ENCODE measurements at regions not wholly inside any gene's neighbourhood (a gene's known extent, or its start where the extent isn't known, plus 50 kb on each side); places are given as distances from the start of the nearest gene placed in this dataset.

GRCh38 chr10:118907051-118907450 lies 122.5 kb upstream of the NANOS1 start:
- WGBS, 2 experiments (ENCODE audit: insufficient coverage in 2 of 2), result 91 to 96% methylated on average over 4 of the region's 5 CpGs
- Histone ChIP-seq H3K4me3 (ENCODE audit: extremely low read depth, insufficient read depth, low read length, poor library complexity, severe bottlenecking) (no peak overlapping the region), H3K4me1 (ENCODE audit: control insufficient read depth, insufficient read depth, low read length, poor library complexity, severe bottlenecking) (peaks cover 25% of the 10 kb centered on the region), H3K36me3 (ENCODE audit: control insufficient read depth, insufficient read depth, low read length) (no peaks in the 10 kb centered on the region), H3K27ac (ENCODE audit: low read depth, low read length, severe bottlenecking) (no peak overlapping the region), H3K9me3 (ENCODE audit: control insufficient read depth, low read length) (no peaks in the 10 kb centered on the region)

- Histone ChIP-seq H3K27ac (ENCODE audit: low read depth, low read length, severe bottlenecking) (no peak overlapping the region), H3K4me1 (ENCODE audit: control insufficient read depth, insufficient read depth, low read length, poor library complexity, severe bottlenecking) (peaks cover 38% of the 10 kb centered on the region), H3K36me3 (ENCODE audit: control insufficient read depth, insufficient read depth, low read length) (no peaks in the 10 kb centered on the region), H3K4me3 (ENCODE audit: extremely low read depth, insufficient read depth, low read length, poor library complexity, severe bottlenecking) (no peak overlapping the region), H3K9me3 (ENCODE audit: control insufficient read depth, low read length) (no peaks in the 10 kb centered on the region)
- 91% methylated on average over 12 to 16 of the region's 16 CpGs for WGBS, 2 experiments (ENCODE audit: insufficient coverage in 2 of 2)
Measured at GRCh38 chr10:118908557-118909256, 120.8 kb upstream of the NANOS1 start.

- Histone ChIP-seq H3K4me1 (ENCODE audit: control insufficient read depth, insufficient read depth, low read length, poor library complexity, severe bottlenecking) (peaks cover 45% of the 10 kb centered on the region), H3K27ac (ENCODE audit: low read depth, low read length, severe bottlenecking) (peak overlapping the region; percentile 2), H3K36me3 (ENCODE audit: control insufficient read depth, insufficient read depth, low read length) (no peaks in the 10 kb centered on the region), H3K9me3 (ENCODE audit: control insufficient read depth, low read length) (no peaks in the 10 kb centered on the region), H3K4me3 (ENCODE audit: extremely low read depth, insufficient read depth, low read length, poor library complexity, severe bottlenecking) (no peak overlapping the region)
- WGBS, 2 experiments (ENCODE audit: insufficient coverage in 2 of 2), result 94 to 98% methylated on average over 6 to 7 of the region's 7 CpGs
Measured at GRCh38 chr10:118910702-118911101, 118.8 kb upstream of the NANOS1 start.

- Histone ChIP-seq H3K27ac (ENCODE audit: low read depth, low read length, severe bottlenecking) (peak overlapping the region; percentile 79), H3K36me3 (ENCODE audit: control insufficient read depth, insufficient read depth, low read length) (no peaks in the 10 kb centered on the region), H3K4me1 (ENCODE audit: control insufficient read depth, insufficient read depth, low read length, poor library complexity, severe bottlenecking) (peaks cover 45% of the 10 kb centered on the region), H3K9me3 (ENCODE audit: control insufficient read depth, low read length) (no peaks in the 10 kb centered on the region), H3K4me3 (ENCODE audit: extremely low read depth, insufficient read depth, low read length, poor library complexity, severe bottlenecking) (peak overlapping the region; percentile 2)
- 59 to 60% methylated on average over 5 of the region's 5 CpGs for WGBS, 2 experiments (ENCODE audit: insufficient coverage in 2 of 2)
Measured at GRCh38 chr10:118911363-118911762, 118.2 kb upstream of the NANOS1 start.

GRCh38 chr10:118912961-118913600 lies 116.4 kb upstream of the NANOS1 start:
- peak overlapping the region; percentile 39 for H3K27ac ChIP-seq (ENCODE audit: low read depth, low read length, severe bottlenecking)
- 80 to 86% methylated on average over 2 of the region's 4 CpGs for WGBS, 2 experiments (ENCODE audit: insufficient coverage in 2 of 2)
- no peaks in the 10 kb centered on the region for H3K9me3 ChIP-seq (ENCODE audit: control insufficient read depth, low read length)
- H3K4me1 ChIP-seq (ENCODE audit: control insufficient read depth, insufficient read depth, low read length, poor library complexity, severe bottlenecking), result peaks cover 45% of the 10 kb centered on the region
- H3K4me3 ChIP-seq (ENCODE audit: extremely low read depth, insufficient read depth, low read length, poor library complexity, severe bottlenecking), result no peak overlapping the region
- H3K36me3 ChIP-seq (ENCODE audit: control insufficient read depth, insufficient read depth, low read length), result no peaks in the 10 kb centered on the region

GRCh38 chr10:118913825-118914224 lies 115.7 kb upstream of the NANOS1 start:
- Histone ChIP-seq H3K36me3 (ENCODE audit: control insufficient read depth, insufficient read depth, low read length) (no peaks in the 10 kb centered on the region), H3K4me1 (ENCODE audit: control insufficient read depth, insufficient read depth, low read length, poor library complexity, severe bottlenecking) (peaks cover 45% of the 10 kb centered on the region), H3K27ac (ENCODE audit: low read depth, low read length, severe bottlenecking) (no peak overlapping the region), H3K9me3 (ENCODE audit: control insufficient read depth, low read length) (no peaks in the 10 kb centered on the region), H3K4me3 (ENCODE audit: extremely low read depth, insufficient read depth, low read length, poor library complexity, severe bottlenecking) (no peak overlapping the region)
- 70 to 100% methylated on average over 2 to 3 of the region's 4 CpGs for WGBS, 2 experiments (ENCODE audit: insufficient coverage in 2 of 2)

GRCh38 chr10:118914629-118915028 lies 114.9 kb upstream of the NANOS1 start:
- Histone ChIP-seq H3K27ac (ENCODE audit: low read depth, low read length, severe bottlenecking) (no peak overlapping the region), H3K9me3 (ENCODE audit: control insufficient read depth, low read length) (no peaks in the 10 kb centered on the region), H3K36me3 (ENCODE audit: control insufficient read depth, insufficient read depth, low read length) (no peaks in the 10 kb centered on the region), H3K4me1 (ENCODE audit: control insufficient read depth, insufficient read depth, low read length, poor library complexity, severe bottlenecking) (peaks cover 40% of the 10 kb centered on the region), H3K4me3 (ENCODE audit: extremely low read depth, insufficient read depth, low read length, poor library complexity, severe bottlenecking) (no peak overlapping the region)
- WGBS, 2 experiments (ENCODE audit: insufficient coverage in 2 of 2), result 68 to 86% methylated on average over 2 to 3 of the region's 4 CpGs

GRCh38 chr10:118915161-118915560 lies 114.4 kb upstream of the NANOS1 start:
- no peak overlapping the region for H3K4me3 ChIP-seq (ENCODE audit: extremely low read depth, insufficient read depth, low read length, poor library complexity, severe bottlenecking)
- H3K27ac ChIP-seq (ENCODE audit: low read depth, low read length, severe bottlenecking), result no peak overlapping the region
- peaks cover 38% of the 10 kb centered on the region for H3K4me1 ChIP-seq (ENCODE audit: control insufficient read depth, insufficient read depth, low read length, poor library complexity, severe bottlenecking)
- H3K9me3 ChIP-seq (ENCODE audit: control insufficient read depth, low read length), result no peaks in the 10 kb centered on the region
- no peaks in the 10 kb centered on the region for H3K36me3 ChIP-seq (ENCODE audit: control insufficient read depth, insufficient read depth, low read length)
- WGBS, 2 experiments (ENCODE audit: insufficient coverage in 2 of 2), result 93 to 96% methylated on average over 5 to 8 of the region's 8 CpGs

GRCh38 chr10:118916777-118917176 lies 112.7 kb upstream of the NANOS1 start:
- Histone ChIP-seq H3K27ac (ENCODE audit: low read depth, low read length, severe bottlenecking) (no peak overlapping the region), H3K9me3 (ENCODE audit: control insufficient read depth, low read length) (no peaks in the 10 kb centered on the region), H3K4me3 (ENCODE audit: extremely low read depth, insufficient read depth, low read length, poor library complexity, severe bottlenecking) (no peak overlapping the region), H3K36me3 (ENCODE audit: control insufficient read depth, insufficient read depth, low read length) (no peaks in the 10 kb centered on the region), H3K4me1 (ENCODE audit: control insufficient read depth, insufficient read depth, low read length, poor library complexity, severe bottlenecking) (peaks cover 23% of the 10 kb centered on the region)
- WGBS, 2 experiments (ENCODE audit: insufficient coverage in 2 of 2), result 91 to 92% methylated on average over 5 of the region's 6 CpGs

GRCh38 chr10:118917701-118918100 lies 111.8 kb upstream of the NANOS1 start:
- Histone ChIP-seq H3K4me1 (ENCODE audit: control insufficient read depth, insufficient read depth, low read length, poor library complexity, severe bottlenecking) (peaks cover 14% of the 10 kb centered on the region), H3K4me3 (ENCODE audit: extremely low read depth, insufficient read depth, low read length, poor library complexity, severe bottlenecking) (no peak overlapping the region), H3K9me3 (ENCODE audit: control insufficient read depth, low read length) (no peaks in the 10 kb centered on the region), H3K36me3 (ENCODE audit: control insufficient read depth, insufficient read depth, low read length) (no peaks in the 10 kb centered on the region), H3K27ac (ENCODE audit: low read depth, low read length, severe bottlenecking) (no peak overlapping the region)
- WGBS, 2 experiments (ENCODE audit: insufficient coverage in 2 of 2), result 90 to 94% methylated on average over 4 to 7 of the region's 7 CpGs

- WGBS, 2 experiments (ENCODE audit: insufficient coverage in 2 of 2), result 33 to 62% methylated on average over 1 to 4 of the region's 5 CpGs
- Histone ChIP-seq H3K9me3 (ENCODE audit: control insufficient read depth, low read length) (no peaks in the 10 kb centered on the region), H3K4me1 (ENCODE audit: control insufficient read depth, insufficient read depth, low read length, poor library complexity, severe bottlenecking) (peaks cover 10% of the 10 kb centered on the region), H3K36me3 (ENCODE audit: control insufficient read depth, insufficient read depth, low read length) (no peaks in the 10 kb centered on the region), H3K4me3 (ENCODE audit: extremely low read depth, insufficient read depth, low read length, poor library complexity, severe bottlenecking) (no peak overlapping the region), H3K27ac (ENCODE audit: low read depth, low read length, severe bottlenecking) (no peak overlapping the region)
Measured at GRCh38 chr10:118918116-118918515, 111.4 kb upstream of the NANOS1 start.

All from mesodermal cell (in vitro differentiated cells).